Tibial artery (tissue), 4 donors: ENCODE measurements at regions not wholly inside any gene's neighbourhood (a gene's known extent, or its start where the extent isn't known, plus 50 kb on each side); places are given as distances from the start of the nearest gene placed in this dataset.

ENCODE experiments used
- DNase-seq, 2 donors: peaks; one replicate each; pipeline ENCODE4 v3.0.0-alpha.2; 2019
- H3K27ac ChIP-seq, 2 donors: fragments of 200-600 bp; sonication (generic) in 1 of 2; 1 replicate in 1 of 2; 2 replicates in 1 of 2; pipeline ENCODE4 v1.5.1; 2018 to 2019; ENCODE audit warnings: mild to moderate bottlenecking in 1 of 2
- H3K27me3 ChIP-seq, 2 donors: fragments of 200-600 bp; sonication (generic) in 1 of 2; one replicate each; pipeline versions ENCODE4 v1.5.1 to v1.6.0; 2016 to 2019
- H3K36me3 ChIP-seq, 3 donors: fragments of 200-600 bp; sonication (generic) in 2 of 3; one replicate each; pipeline ENCODE4 v1.5.1; 2016 to 2019; ENCODE audit warnings: mild to moderate bottlenecking in 2 of 3
- H3K4me1 ChIP-seq, 4 donors: fragments of 200-600 bp; sonication (generic) in 2 of 4; 1 replicate in 3 of 4; 2 replicates in 1 of 4; pipeline ENCODE4 v1.5.1; 2016 to 2019
- H3K4me3 ChIP-seq, 2 donors: fragments of 200-600 bp; sonication (generic) in 1 of 2; 1 replicate in 1 of 2; 2 replicates in 1 of 2; pipeline ENCODE4 v1.5.1; 2018 to 2019; ENCODE audit warnings: mild to moderate bottlenecking in 2 of 2
- H3K9me3 ChIP-seq, 3 donors: fragments of 200-600 bp; sonication (generic) in 1 of 3; one replicate each; pipeline ENCODE4 v1.5.1; 2016 to 2019
- CTCF ChIP-seq, 2 experiments: fragments of 200-600 bp in 1 of 2; fragments of 450-650 bp in 1 of 2; IDR thresholded peaks; one replicate each; pipeline ENCODE4 v1.5.1; 2017 to 2019; ENCODE audit warnings: antibody characterized with exemption in 2 of 2, mild to moderate bottlenecking in 1 of 2, moderate library complexity in 1 of 2
- intact Hi-C: fragments of 100-400 bp; cut with DNase I; formaldehyde crosslinking; loops from one replicate; pipeline ENCODE4 v1.15.0; 2023; ENCODE audit warnings: low total_unique reads

DNA sequence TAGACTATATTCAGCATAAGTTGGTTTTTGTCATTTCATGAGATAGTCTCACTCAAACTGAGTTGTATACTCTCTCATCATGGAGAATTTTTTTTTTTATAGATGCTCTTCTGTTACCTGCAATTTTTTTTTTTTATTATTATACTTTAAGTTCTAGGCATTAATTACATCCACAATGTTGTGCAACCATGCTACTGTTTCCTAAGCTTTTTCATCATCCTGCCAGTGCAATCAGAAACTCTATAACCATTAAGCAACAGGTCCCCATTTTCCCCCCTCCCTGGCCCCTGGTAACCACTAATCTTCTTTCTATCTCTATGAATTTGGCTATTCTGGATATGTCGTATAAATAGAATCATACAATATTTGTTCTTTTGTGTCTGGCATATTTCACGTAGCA is 321.6 kb downstream of the STIM2 start:
- H3K4me3 ChIP-seq = no peak overlapping the region
- H3K27ac ChIP-seq = no peak overlapping the region
- H3K36me3 ChIP-seq = no peaks in the 10 kb centered on the region
- DNase-seq = no peak
- H3K27me3 ChIP-seq = no peaks in the 10 kb centered on the region
- H3K9me3 ChIP-seq = no peaks in the 10 kb centered on the region
- no peak for TF ChIP-seq CTCF (IDR thresholded peaks at IDR 0.05)
- intact Hi-C loops = no loop called here
- H3K4me1 ChIP-seq = no peaks in the 10 kb centered on the region

DNA sequence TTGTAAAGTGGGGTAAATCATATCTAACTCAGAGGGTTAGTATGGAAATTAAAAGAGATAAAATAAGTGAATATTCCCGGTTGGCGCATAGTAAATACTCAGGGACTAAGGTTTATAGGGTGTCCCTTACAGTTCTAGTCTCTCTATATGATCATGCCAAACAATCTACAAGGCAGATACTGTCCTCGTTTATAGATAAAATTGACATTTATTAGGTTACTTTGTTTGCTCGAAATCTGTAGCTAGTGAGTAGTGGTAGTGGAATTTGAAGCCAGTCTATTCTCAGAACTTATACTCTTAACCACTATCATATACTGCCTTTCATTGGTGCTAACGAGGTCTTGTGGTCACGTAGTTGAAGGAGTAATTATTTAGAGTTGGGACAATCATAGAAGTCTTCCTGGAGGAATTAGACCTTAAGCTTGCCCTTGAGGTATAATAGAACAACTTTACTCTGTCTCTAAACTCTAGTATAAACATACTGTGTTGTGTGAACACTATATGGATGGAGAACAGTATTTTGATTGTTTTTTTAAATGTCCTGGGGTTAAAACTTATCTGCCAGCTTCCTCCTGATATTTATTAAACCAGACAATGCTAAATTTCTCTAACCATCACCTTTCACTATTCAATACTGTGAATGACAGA is 324.0 kb downstream of the STIM2 start:
- intact Hi-C loops = no loop called here
- Histone ChIP-seq H3K4me3 (no peak overlapping the region), H3K27me3 (no peaks in the 10 kb centered on the region), H3K9me3 (no peaks in the 10 kb centered on the region), H3K27ac (no peak overlapping the region), H3K4me1 (no peaks in the 10 kb centered on the region), H3K36me3 (no peaks in the 10 kb centered on the region)
- TF ChIP-seq CTCF (IDR thresholded peaks at IDR 0.05) = no peak
- no peak for DNase-seq

DNA sequence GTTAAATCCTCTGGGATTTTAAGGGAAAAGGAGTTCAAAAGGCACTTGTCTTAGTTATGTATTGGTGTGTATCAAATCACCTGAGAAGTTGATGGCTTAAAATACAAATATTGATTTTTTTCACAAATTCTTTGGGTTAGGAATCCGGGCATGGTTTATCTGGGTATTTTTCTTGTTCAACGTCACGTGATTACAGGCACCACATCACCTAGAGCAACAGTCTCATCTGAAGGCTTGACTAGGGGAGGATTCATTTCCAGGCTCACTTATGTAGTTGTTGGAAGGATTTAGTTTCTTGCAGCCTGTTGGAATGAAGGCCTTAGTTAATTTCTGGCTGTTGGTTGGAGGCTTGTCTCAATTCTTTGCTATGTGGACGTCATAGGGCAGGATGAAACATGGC is 326.1 kb downstream of the STIM2 start:
- H3K36me3 ChIP-seq = no peaks in the 10 kb centered on the region
- H3K27ac ChIP-seq = no peak overlapping the region
- no peaks in the 10 kb centered on the region for H3K27me3 ChIP-seq
- intact Hi-C loops = no loop called here
- no peaks in the 10 kb centered on the region for H3K9me3 ChIP-seq
- DNase-seq = no peak
- H3K4me3 ChIP-seq = no peak overlapping the region
- TF ChIP-seq CTCF (IDR thresholded peaks at IDR 0.05) = no peak
- no peaks in the 10 kb centered on the region for H3K4me1 ChIP-seq

- no peak overlapping the region for H3K4me3 ChIP-seq
- TF ChIP-seq CTCF (IDR thresholded peaks at IDR 0.05) = no peak
- H3K27ac ChIP-seq = no peak overlapping the region
- no peaks in the 10 kb centered on the region for H3K36me3 ChIP-seq
- no peaks in the 10 kb centered on the region for H3K4me1 ChIP-seq
- H3K27me3 ChIP-seq = no peaks in the 10 kb centered on the region
- intact Hi-C loops = no loop called here
- H3K9me3 ChIP-seq = no peaks in the 10 kb centered on the region
- DNase-seq = no peak
Measured at GRCh38 chr4:27187786-27188185, 327.1 kb downstream of the STIM2 start.

DNA sequence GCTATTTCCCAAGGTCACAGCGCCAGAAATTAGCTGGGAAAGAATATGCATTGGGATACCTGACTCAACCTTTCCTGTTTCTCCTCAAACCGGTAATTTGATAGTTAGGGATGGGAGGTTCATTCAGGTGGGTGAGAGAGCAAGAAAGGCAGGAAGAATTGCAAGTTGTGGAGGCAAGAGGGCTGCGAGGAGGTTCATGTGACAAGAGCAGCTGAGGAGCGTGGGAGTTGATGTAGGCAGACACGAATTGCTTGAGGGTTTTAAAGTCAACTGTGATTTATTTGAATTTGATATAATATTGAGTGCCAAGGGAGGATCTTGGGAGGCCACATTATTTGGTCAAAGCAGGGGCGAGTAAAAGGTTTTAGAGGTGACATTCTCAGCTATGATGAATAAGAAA is 329.0 kb downstream of the STIM2 start:
- no peak for TF ChIP-seq CTCF (IDR thresholded peaks at IDR 0.05)
- Histone ChIP-seq H3K27me3 (no peaks in the 10 kb centered on the region), H3K9me3 (no peaks in the 10 kb centered on the region), H3K4me3 (no peak overlapping the region), H3K36me3 (no peaks in the 10 kb centered on the region), H3K4me1 (no peaks in the 10 kb centered on the region), H3K27ac (no peak overlapping the region)
- intact Hi-C loops = no loop called here
- no peak for DNase-seq

GRCh38 chr4:27191592-27191991 is 331.0 kb downstream of the STIM2 start:
- Histone ChIP-seq H3K27ac (no peak overlapping the region), H3K4me1 (no peaks in the 10 kb centered on the region), H3K36me3 (no peaks in the 10 kb centered on the region), H3K9me3 (no peaks in the 10 kb centered on the region), H3K4me3 (no peak overlapping the region), H3K27me3 (no peaks in the 10 kb centered on the region)
- intact Hi-C loops = no loop called here
- no peak for DNase-seq
- no peak for TF ChIP-seq CTCF (IDR thresholded peaks at IDR 0.05)
